ENCODE measurements at regions not wholly inside any gene's neighbourhood (a gene's known extent, or its start where the extent isn't known, plus 50 kb on each side); places are given as distances from the start of the nearest gene placed in this dataset.

DNA sequence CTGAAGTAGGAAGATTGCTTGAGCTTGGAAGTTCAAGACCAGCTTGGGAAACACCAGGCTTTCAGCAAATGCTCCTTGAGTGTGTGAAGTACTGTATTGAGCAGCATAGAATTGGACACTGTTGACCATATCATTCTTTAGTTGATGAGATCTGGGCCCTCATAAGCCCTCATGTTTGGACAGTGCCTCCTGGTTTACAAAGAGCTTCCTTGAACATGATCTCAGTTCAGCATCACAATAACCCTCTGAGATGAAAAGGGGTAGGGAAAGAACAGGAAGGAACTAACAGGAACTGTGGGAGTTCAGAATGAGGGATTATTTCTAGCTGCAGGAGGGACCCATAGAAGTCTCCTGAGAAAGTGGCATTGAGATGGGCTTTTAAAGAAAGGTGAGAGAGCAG lies 153.2 kb downstream of the C12orf75 start:
- Histone ChIP-seq H3K4me1 (ENCODE audit: insufficient read depth, low read length) (no peaks in the 10 kb centered on the region), H3K4me2 (ENCODE audit: low read depth, low read length) (no peak overlapping the region), H4K20me1 (ENCODE audit: insufficient read depth, low read length) (no peaks in the 10 kb centered on the region), H3K27me3 (ENCODE audit: control insufficient read depth in 1 of 2, insufficient read depth in 2 of 2, low read length in 2 of 2) (no peaks in the 10 kb centered on the region), H2AFZ (ENCODE audit: low read length) (no peak overlapping the region), H3K36me3 (replicated peaks in 1 of 2; ENCODE audit: control insufficient read depth in 1 of 2, insufficient read depth in 2 of 2, low read length in 2 of 2) (no peaks in the 10 kb centered on the region), H3K9ac (ENCODE audit: insufficient read depth, low read depth, low read length) (no peak overlapping the region), H3K9me3 (ENCODE audit: low read length) (no peaks in the 10 kb centered on the region), H3K4me3 (replicated peaks in 1 of 3; ENCODE audit: insufficient read depth in 1 of 3, low read depth in 2 of 3, low read length in 3 of 3) (no peak overlapping the region), H3K79me2 (ENCODE audit: insufficient read depth, low read length) (no peaks in the 10 kb centered on the region), H3K27ac (ENCODE audit: extremely low read length, insufficient read depth, low read length) (no peak overlapping the region)
- ChIA-PET POLR2A (no interaction called here), CTCF (ENCODE audit: low intra/inter-chr PET ratio, low total read pairs) (no interaction called here)
- in situ Hi-C loops (cut with HindIII; ENCODE audit: extremely low pct_ligation_motif_present, low pct_unique_long_range_greater_than_20kb) = no loop called here
- intact Hi-C loops (cut with micrococcal nuclease; ENCODE audit: unreplicated experiment) = no loop called here
- DNase-seq (ENCODE audit: low spot score) (no peak), ATAC-seq (no peak), FAIRE-seq (no peak)
- TF ChIP-seq, protein P1, sequence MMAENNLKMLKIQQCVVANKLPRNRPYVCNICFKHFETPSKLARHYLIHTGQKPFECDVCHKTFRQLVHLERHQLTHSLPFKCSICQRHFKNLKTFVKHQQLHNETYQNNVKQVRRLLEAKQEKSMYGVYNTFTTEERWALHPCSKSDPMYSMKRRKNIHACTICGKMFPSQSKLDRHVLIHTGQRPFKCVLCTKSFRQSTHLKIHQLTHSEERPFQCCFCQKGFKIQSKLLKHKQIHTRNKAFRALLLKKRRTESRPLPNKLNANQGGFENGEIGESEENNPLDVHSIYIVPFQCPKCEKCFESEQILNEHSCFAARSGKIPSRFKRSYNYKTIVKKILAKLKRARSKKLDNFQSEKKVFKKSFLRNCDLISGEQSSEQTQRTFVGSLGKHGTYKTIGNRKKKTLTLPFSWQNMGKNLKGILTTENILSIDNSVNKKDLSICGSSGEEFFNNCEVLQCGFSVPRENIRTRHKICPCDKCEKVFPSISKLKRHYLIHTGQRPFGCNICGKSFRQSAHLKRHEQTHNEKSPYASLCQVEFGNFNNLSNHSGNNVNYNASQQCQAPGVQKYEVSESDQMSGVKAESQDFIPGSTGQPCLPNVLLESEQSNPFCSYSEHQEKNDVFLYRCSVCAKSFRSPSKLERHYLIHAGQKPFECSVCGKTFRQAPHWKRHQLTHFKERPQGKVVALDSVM (CRISPR knock-in tag; IDR thresholded peaks at IDR 0.05) = no peak
- TF ChIP-seq XRCC5 (optimal IDR thresholded peaks at IDR 0.05; ENCODE audit: low read length) (no peak), PPARG (CRISPR knock-in tag; conservative IDR thresholded peaks at IDR 0.05) (no peak), U2AF1 (optimal IDR thresholded peaks at IDR 0.05; ENCODE audit: low read depth, low read length) (no peak), ELF3 (CRISPR knock-in tag; IDR thresholded peaks at IDR 0.05) (no peak), TCF7 (IDR thresholded peaks at IDR 0.05; ENCODE audit: low read depth) (no peak), NFIB (CRISPR knock-in tag; IDR thresholded peaks at IDR 0.05; ENCODE audit: borderline replicate concordance) (no peak), TCF7L2 (IDR thresholded peaks at IDR 0.05; ENCODE audit: low read depth, low read length) (no peak), HDAC1 (CRISPR knock-in tag; IDR thresholded peaks at IDR 0.05) (no peak), ELF4 (CRISPR knock-in tag; IDR thresholded peaks at IDR 0.05; ENCODE audit: borderline replicate concordance) (no peak), CBFB (CRISPR knock-in tag; IDR thresholded peaks at IDR 0.05) (no peak), ZNF660 (CRISPR knock-in tag; IDR thresholded peaks at IDR 0.05; ENCODE audit: borderline replicate concordance, low read depth) (no peak)
- TF ChIP-seq, protein P2, sequence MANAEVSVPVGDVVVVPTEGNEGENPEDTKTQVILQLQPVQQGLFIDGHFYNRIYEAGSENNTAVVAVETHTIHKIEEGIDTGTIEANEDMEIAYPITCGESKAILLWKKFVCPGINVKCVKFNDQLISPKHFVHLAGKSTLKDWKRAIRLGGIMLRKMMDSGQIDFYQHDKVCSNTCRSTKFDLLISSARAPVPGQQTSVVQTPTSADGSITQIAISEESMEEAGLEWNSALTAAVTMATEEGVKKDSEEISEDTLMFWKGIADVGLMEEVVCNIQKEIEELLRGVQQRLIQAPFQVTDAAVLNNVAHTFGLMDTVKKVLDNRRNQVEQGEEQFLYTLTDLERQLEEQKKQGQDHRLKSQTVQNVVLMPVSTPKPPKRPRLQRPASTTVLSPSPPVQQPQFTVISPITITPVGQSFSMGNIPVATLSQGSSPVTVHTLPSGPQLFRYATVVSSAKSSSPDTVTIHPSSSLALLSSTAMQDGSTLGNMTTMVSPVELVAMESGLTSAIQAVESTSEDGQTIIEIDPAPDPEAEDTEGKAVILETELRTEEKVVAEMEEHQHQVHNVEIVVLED (CRISPR knock-in tag; IDR thresholded peaks at IDR 0.05; ENCODE audit: borderline replicate concordance) = no peak
- TF ChIP-seq, protein P3, sequence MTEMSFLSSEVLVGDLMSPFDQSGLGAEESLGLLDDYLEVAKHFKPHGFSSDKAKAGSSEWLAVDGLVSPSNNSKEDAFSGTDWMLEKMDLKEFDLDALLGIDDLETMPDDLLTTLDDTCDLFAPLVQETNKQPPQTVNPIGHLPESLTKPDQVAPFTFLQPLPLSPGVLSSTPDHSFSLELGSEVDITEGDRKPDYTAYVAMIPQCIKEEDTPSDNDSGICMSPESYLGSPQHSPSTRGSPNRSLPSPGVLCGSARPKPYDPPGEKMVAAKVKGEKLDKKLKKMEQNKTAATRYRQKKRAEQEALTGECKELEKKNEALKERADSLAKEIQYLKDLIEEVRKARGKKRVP (CRISPR knock-in tag; IDR thresholded peaks at IDR 0.05) = no peak
- TF ChIP-seq, protein P4, sequence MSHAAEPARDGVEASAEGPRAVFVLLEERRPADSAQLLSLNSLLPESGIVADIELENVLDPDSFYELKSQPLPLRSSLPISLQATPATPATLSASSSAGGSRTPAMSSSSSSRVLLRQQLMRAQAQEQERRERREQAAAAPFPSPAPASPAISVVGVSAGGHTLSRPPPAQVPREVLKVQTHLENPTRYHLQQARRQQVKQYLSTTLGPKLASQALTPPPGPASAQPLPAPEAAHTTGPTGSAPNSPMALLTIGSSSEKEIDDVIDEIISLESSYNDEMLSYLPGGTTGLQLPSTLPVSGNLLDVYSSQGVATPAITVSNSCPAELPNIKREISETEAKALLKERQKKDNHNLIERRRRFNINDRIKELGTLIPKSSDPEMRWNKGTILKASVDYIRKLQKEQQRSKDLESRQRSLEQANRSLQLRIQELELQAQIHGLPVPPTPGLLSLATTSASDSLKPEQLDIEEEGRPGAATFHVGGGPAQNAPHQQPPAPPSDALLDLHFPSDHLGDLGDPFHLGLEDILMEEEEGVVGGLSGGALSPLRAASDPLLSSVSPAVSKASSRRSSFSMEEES (CRISPR knock-in tag; IDR thresholded peaks at IDR 0.05) = no peak
- TF ChIP-seq, protein P5, sequence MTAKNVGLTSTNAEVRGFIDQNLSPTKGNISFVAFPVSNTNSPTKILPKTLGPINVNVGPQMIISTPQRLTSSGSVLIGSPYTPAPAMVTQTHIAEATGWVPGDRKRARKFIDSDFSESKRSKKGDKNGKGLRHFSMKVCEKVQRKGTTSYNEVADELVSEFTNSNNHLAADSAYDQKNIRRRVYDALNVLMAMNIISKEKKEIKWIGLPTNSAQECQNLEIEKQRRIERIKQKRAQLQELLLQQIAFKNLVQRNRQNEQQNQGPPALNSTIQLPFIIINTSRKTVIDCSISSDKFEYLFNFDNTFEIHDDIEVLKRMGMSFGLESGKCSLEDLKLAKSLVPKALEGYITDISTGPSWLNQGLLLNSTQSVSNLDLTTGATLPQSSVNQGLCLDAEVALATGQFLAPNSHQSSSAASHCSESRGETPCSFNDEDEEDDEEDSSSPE (CRISPR knock-in tag; IDR thresholded peaks at IDR 0.05) = no peak
- no TSS peak for BruUV-seq (replicated peaks)
